ENCODE measurements at regions not wholly inside any gene's neighbourhood (a gene's known extent, or its start where the extent isn't known, plus 50 kb on each side); places are given as distances from the start of the nearest gene placed in this dataset.

GRCh38 chr4:124167602-124168001 is 544.9 kb downstream of the ANKRD50 start:
- TF ChIP-seq, protein P1, sequence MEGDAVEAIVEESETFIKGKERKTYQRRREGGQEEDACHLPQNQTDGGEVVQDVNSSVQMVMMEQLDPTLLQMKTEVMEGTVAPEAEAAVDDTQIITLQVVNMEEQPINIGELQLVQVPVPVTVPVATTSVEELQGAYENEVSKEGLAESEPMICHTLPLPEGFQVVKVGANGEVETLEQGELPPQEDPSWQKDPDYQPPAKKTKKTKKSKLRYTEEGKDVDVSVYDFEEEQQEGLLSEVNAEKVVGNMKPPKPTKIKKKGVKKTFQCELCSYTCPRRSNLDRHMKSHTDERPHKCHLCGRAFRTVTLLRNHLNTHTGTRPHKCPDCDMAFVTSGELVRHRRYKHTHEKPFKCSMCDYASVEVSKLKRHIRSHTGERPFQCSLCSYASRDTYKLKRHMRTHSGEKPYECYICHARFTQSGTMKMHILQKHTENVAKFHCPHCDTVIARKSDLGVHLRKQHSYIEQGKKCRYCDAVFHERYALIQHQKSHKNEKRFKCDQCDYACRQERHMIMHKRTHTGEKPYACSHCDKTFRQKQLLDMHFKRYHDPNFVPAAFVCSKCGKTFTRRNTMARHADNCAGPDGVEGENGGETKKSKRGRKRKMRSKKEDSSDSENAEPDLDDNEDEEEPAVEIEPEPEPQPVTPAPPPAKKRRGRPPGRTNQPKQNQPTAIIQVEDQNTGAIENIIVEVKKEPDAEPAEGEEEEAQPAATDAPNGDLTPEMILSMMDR (IDR thresholded peaks at IDR 0.05) = no peak
- TF ChIP-seq EZH2 (IDR thresholded peaks at IDR 0.05; ENCODE audit: borderline replicate concordance, insufficient read depth, low read depth, low read length, poor library complexity, severe bottlenecking) = no peak

Data from B cell (primary cell).